ENCODE measurements at regions not wholly inside any gene's neighbourhood (a gene's known extent, or its start where the extent isn't known, plus 50 kb on each side); places are given as distances from the start of the nearest gene placed in this dataset.

DNA sequence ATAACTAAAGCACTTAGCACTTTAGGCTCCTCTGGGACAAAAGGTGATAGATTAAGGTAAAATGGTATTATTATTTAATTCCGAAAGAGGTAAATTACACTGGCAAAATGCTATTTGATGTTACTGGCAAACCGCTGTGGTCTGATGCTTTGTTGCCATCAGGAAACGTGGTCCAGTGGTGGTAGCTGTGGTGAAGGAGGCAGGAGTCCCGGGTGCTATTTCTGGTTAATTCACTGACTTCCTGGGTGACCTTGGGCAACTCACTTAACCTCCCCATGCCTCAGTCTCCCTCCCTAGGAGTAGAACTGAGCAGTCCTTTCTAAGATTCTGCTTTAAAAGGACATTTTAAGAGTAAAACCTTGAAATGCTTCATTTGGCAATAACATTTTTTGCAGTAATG lies 233.4 kb downstream of the ZPLD1 start:
- ChIA-PET CTCF (no interaction called here), POLR2A (ENCODE audit: low non-redundant PET) (no interaction called here)
- no peak for TF ChIP-seq CTCF (conservative IDR thresholded peaks at IDR 0.05; ENCODE audit: low read depth)
- no peak for DNase-seq (ENCODE audit: low spot score)
- H3K27ac ChIP-seq: no peak overlapping the region

DNA sequence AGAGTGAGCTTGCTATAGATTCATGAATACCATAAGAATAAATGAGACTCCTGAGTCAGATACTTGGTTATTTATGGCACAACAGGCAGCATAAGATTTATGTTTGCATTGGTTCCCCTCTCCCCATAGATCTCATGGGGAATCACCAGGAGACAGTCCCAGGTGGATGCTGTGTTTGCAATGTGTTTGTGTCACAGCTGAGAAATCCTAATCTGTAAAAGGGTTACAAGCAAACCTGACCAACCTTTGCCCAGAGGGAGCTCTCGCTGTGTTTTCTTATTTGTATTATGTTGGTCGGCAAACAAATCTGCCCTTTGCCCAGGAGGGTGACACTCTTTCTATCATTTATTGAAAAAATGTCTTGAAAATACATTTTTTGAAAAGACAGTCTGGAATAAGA lies 236.2 kb downstream of the ZPLD1 start:
- POLR2A ChIA-PET (ENCODE audit: low non-redundant PET): no interaction called here

GRCh38 chr3:102672305-102672704 lies 237.5 kb downstream of the ZPLD1 start:
- CTCF ChIA-PET: interaction anchor here (1.2 to 2.3 kb wide), 4 partner anchors 10 to 436 kb away, joined by 3 to 24 read pairs (median 4); no protein-coding TSS in a partner anchor
- TF ChIP-seq CTCF (conservative IDR thresholded peaks at IDR 0.05; ENCODE audit: low read depth): no peak

More for the DNA sequence above, 236.2 kb downstream of the ZPLD1 start:
- TF ChIP-seq CTCF (conservative IDR thresholded peaks at IDR 0.05; ENCODE audit: low read depth): no peak
- no peak overlapping the region for H3K27ac ChIP-seq
- no peak for DNase-seq (ENCODE audit: low spot score)
- CTCF ChIA-PET: no interaction called here

DNA sequence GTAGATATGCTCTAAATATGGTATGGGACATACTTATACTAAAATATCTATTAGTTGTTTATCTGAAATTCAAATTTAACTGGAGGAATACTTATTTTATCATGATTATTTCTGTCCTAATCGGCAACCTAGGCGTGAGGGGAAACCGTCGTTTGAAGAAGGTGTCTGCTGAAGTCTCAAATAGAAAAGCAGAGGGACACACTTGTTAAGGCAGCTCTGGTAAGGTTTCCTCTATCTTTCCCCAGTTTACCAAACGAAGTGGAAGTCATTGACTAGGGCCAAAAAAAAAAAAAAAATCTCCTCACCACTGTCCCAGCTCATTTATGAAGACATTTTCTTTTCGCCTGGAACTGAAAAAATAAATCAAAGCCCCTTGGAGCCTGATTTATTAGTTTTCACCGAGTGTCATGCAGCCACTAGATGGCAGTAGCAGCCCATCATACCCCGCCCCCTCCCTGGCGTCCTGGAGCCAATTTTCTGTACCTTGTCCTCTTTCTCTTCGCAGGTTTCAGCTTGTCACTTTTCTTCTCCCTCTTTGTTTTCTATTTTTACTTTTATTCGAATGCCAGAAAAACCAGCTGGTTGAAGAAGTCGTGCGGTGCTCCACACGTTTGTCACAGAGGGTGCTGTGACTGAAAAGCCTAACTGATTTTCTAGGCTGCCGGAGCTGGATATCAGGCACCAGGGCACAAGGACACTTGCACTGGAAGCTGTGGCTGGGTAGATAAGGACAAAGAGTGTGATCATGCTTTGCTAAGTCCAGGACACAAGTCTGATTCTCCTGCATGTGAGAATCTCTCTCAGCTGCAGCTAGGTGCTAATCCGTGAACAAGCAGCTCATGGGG lies 238.7 kb downstream of the ZPLD1 start:
- TF ChIP-seq CTCF (conservative IDR thresholded peaks at IDR 0.05; ENCODE audit: low read depth): peak; percentile 82
- POLR2A ChIA-PET (ENCODE audit: low non-redundant PET): no interaction called here
- peak; percentile 84 for DNase-seq (ENCODE audit: low spot score)
- no peak overlapping the region for H3K27ac ChIP-seq
- CTCF ChIA-PET: interaction anchor here (0.6 to 2.3 kb wide), 26 partner anchors 11 to 1802 kb away, joined by 3 to 24 read pairs (median 3); no protein-coding TSS in a partner anchor

More at GRCh38 chr3:102672305-102672704, 237.5 kb downstream of the ZPLD1 start:
- H3K27ac ChIP-seq: no peak overlapping the region
- POLR2A ChIA-PET (ENCODE audit: low non-redundant PET): no interaction called here
- DNase-seq (ENCODE audit: low spot score): no peak

DNA sequence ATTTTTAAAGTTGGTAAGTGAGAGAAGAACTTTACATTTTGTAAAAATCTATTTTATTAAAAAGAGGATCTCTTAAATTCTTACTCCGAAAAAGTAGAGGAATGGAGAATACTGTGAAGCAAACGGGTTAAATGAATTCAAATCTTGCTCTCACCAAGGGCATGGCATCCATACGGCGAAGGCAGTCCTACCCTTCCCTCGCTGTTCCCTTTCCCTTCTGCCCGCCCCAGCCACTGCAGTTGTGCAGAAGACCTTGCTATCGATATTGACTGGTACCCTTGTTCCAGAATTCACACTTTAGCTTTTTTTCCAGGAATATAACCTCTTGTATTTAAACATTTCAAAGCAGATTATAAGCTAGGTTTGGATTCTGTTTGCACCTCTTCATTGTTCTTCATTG lies 239.5 kb downstream of the ZPLD1 start:
- no peak overlapping the region for H3K27ac ChIP-seq
- CTCF ChIA-PET: interaction anchor here (0.6 to 2.3 kb wide), 8 partner anchors 14 to 698 kb away, joined by 3 to 24 read pairs (median 6); no protein-coding TSS in a partner anchor
- POLR2A ChIA-PET (ENCODE audit: low non-redundant PET): no interaction called here
- TF ChIP-seq CTCF (conservative IDR thresholded peaks at IDR 0.05; ENCODE audit: low read depth): no peak
- no peak for DNase-seq (ENCODE audit: low spot score)

GRCh38 chr3:102676424-102676823 lies 241.6 kb downstream of the ZPLD1 start:
- no peak for DNase-seq (ENCODE audit: low spot score)
- POLR2A ChIA-PET (ENCODE audit: low non-redundant PET): no interaction called here
- CTCF ChIA-PET: no interaction called here
- no peak for TF ChIP-seq CTCF (conservative IDR thresholded peaks at IDR 0.05; ENCODE audit: low read depth)
- H3K27ac ChIP-seq: no peak overlapping the region
